ENCODE measurements at regions not wholly inside any gene's neighbourhood (a gene's known extent, or its start where the extent isn't known, plus 50 kb on each side); places are given as distances from the start of the nearest gene placed in this dataset.

DNA sequence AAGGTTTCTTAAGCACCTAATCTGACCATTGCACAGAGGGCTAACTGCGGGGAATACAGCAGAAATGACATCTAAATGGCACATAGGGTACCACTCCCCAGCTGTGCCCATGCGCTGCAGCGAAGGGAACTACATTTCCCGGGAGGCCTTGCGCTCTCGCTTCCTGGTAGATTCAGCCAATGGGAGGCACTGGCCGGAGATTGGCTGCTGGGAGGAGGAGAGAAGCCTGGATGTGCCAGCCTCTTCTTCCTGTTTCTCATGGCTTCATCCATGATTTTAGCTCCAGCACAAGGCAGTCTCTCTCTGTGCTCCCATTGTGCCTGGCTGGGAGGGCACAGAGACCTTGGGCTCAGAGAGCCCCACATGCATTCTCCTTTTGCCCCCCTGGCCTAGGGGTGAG lies 101.7 kb upstream of the FOXA2 start:
- Histone ChIP-seq H3K9ac (no peak overlapping the region), H3K4me2 (peak overlapping the region; percentile 51), H3K4me3 (ENCODE audit: low read depth in 2 of 2, low read length in 1 of 2) (no peak overlapping the region), H3K36me3 (replicated peaks in 1 of 2; ENCODE audit: control insufficient read depth in 1 of 2, insufficient read depth in 2 of 2, low read length in 1 of 2) (no peaks in the 10 kb centered on the region), H3K27ac (ENCODE audit: low read depth in 2 of 2, low read length in 1 of 2) (no peak overlapping the region), H3K9me3 (no peaks in the 10 kb centered on the region), H3F3A (replicated peaks; ENCODE audit: insufficient read depth) (no peaks in the 10 kb centered on the region), H3K9me2 (no peaks in the 10 kb centered on the region), H3K27me3 (ENCODE audit: insufficient read depth) (peaks cover 31% of the 10 kb centered on the region; the same call in 1 of the 2 replicates), H2AFZ (ENCODE audit: low read depth) (peak overlapping the region; percentile 88; the same call in 1 of the 2 replicates), H3K79me2 (ENCODE audit: insufficient read depth) (no peaks in the 10 kb centered on the region), H3K4me1 (ENCODE audit: control insufficient read depth in 1 of 2, insufficient read depth in 2 of 2, low read depth in 1 of 2, low read length in 1 of 2) (no peaks in the 10 kb centered on the region), H4K20me1 (ENCODE audit: insufficient read depth) (no peaks in the 10 kb centered on the region)
- ChIA-PET CTCF (interaction anchor here (1.5 to 6.4 kb wide), 2 partner anchors 347 to 654 kb away, joined by 4 to 51 read pairs; no protein-coding TSS in a partner anchor), POLR2A (no interaction called here)
- 2% methylated on average over 7 of the region's 7 CpGs for WGBS (ENCODE audit: low lambda C conversion rate)
- peak; percentile 60 for DNase-seq
- TF ChIP-seq, protein P1, sequence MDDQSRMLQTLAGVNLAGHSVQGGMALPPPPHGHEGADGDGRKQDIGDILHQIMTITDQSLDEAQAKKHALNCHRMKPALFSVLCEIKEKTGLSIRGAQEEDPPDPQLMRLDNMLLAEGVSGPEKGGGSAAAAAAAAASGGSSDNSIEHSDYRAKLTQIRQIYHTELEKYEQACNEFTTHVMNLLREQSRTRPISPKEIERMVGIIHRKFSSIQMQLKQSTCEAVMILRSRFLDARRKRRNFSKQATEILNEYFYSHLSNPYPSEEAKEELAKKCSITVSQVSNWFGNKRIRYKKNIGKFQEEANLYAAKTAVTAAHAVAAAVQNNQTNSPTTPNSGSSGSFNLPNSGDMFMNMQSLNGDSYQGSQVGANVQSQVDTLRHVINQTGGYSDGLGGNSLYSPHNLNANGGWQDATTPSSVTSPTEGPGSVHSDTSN (IDR thresholded peaks at IDR 0.05): peak; percentile 88
- TF ChIP-seq CHD2 (IDR thresholded peaks at IDR 0.05; ENCODE audit: low read length, partially characterized antibody) (peak; percentile 23), NRF1 (IDR thresholded peaks at IDR 0.05; ENCODE audit: low read depth, low read length) (peak; percentile 27; the same call in 1 of the 2 replicates), MEF2A (IDR thresholded peaks at IDR 0.05; ENCODE audit: borderline replicate concordance, low read depth) (no peak), REST (IDR thresholded peaks at IDR 0.05; ENCODE audit: low read depth, low read length) (no peak), ELF1 (IDR thresholded peaks at IDR 0.05) (peak; percentile 98), GABPA (IDR thresholded peaks at IDR 0.05; ENCODE audit: low read depth) (peak; percentile 78), TCF12 (IDR thresholded peaks at IDR 0.05) (no peak)

DNA sequence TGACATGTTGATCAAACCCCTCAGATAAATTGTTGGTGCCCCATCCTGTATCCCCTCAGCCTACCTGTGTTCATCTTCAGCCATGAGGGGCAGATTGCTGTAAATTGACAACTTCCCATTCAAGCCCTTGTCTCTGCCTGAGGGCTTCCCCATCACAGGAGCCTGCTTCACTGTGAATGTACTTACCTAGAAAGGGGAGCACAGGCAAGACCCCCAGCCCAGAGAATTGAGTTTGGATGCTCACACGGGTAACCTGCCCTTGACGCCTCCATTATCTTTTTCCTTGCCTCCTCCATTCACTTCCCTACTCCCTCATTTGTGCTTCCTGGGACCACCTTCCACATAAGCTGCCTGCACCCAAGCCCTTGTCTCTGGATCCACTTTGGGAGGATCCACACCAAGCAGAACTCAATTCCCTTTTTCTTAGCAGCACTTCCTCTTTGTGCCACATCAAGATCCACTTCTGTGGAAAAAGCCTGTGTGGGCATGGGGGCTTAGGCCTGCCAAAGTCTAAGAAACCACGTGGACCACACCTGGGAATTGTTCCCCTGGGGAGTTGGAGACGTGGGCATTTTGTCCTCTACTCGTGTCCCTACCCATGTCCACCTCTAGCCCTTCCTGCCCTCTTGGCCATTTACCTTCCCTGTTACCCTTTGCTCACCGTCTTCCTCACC lies 103.4 kb upstream of the FOXA2 start:
- Histone ChIP-seq H3K9me2 (no peaks in the 10 kb centered on the region), H3K9ac (no peak overlapping the region), H3F3A (replicated peaks; ENCODE audit: insufficient read depth) (no peaks in the 10 kb centered on the region), H3K4me1 (ENCODE audit: control insufficient read depth in 1 of 2, insufficient read depth in 2 of 2, low read depth in 1 of 2, low read length in 1 of 2) (peaks cover 0 to 3% of the 10 kb centered on the region in 2 experiments; a peak in 1 of 4 replicates), H3K4me2 (no peak overlapping the region), H3K4me3 (ENCODE audit: low read depth in 2 of 2, low read length in 1 of 2) (no peak overlapping the region), H3K36me3 (replicated peaks in 1 of 2; ENCODE audit: control insufficient read depth in 1 of 2, insufficient read depth in 2 of 2, low read length in 1 of 2) (no peaks in the 10 kb centered on the region), H2AFZ (ENCODE audit: low read depth) (no peak overlapping the region), H3K27me3 (ENCODE audit: insufficient read depth) (peaks cover 14% of the 10 kb centered on the region; the same call in 1 of the 2 replicates), H3K27ac (ENCODE audit: low read depth in 2 of 2, low read length in 1 of 2) (no peak overlapping the region), H3K9me3 (no peaks in the 10 kb centered on the region), H4K20me1 (ENCODE audit: insufficient read depth) (no peaks in the 10 kb centered on the region), H3K79me2 (ENCODE audit: insufficient read depth) (no peaks in the 10 kb centered on the region)
- WGBS (ENCODE audit: low lambda C conversion rate): 20% methylated on average over 6 of the region's 6 CpGs
- DNase-seq: no peak
- ChIA-PET POLR2A (no interaction called here), CTCF (interaction anchor here (1.5 kb wide), 1 partner anchor 653 kb away, joined by 4 read pairs; no protein-coding TSS in a partner anchor)
- TF ChIP-seq RAD21 (IDR thresholded peaks at IDR 0.05; ENCODE audit: low read length): no peak
- no peak for TF ChIP-seq MXI1 (IDR thresholded peaks at IDR 0.05; ENCODE audit: low read depth, low read length)
- TF ChIP-seq, protein P2, sequence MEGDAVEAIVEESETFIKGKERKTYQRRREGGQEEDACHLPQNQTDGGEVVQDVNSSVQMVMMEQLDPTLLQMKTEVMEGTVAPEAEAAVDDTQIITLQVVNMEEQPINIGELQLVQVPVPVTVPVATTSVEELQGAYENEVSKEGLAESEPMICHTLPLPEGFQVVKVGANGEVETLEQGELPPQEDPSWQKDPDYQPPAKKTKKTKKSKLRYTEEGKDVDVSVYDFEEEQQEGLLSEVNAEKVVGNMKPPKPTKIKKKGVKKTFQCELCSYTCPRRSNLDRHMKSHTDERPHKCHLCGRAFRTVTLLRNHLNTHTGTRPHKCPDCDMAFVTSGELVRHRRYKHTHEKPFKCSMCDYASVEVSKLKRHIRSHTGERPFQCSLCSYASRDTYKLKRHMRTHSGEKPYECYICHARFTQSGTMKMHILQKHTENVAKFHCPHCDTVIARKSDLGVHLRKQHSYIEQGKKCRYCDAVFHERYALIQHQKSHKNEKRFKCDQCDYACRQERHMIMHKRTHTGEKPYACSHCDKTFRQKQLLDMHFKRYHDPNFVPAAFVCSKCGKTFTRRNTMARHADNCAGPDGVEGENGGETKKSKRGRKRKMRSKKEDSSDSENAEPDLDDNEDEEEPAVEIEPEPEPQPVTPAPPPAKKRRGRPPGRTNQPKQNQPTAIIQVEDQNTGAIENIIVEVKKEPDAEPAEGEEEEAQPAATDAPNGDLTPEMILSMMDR (IDR thresholded peaks at IDR 0.05): no peak
- no peak for TF ChIP-seq TAF1 (IDR thresholded peaks at IDR 0.05; ENCODE audit: borderline replicate concordance, low read depth, low read length)
- no peak for TF ChIP-seq RFX5 (IDR thresholded peaks at IDR 0.05; ENCODE audit: low read length)
- TF ChIP-seq FOXM1 (IDR thresholded peaks at IDR 0.05; ENCODE audit: low read depth): no peak
- no peak for TF ChIP-seq RCOR1 (IDR thresholded peaks at IDR 0.05; ENCODE audit: low read length)
- TF ChIP-seq, protein P3, sequence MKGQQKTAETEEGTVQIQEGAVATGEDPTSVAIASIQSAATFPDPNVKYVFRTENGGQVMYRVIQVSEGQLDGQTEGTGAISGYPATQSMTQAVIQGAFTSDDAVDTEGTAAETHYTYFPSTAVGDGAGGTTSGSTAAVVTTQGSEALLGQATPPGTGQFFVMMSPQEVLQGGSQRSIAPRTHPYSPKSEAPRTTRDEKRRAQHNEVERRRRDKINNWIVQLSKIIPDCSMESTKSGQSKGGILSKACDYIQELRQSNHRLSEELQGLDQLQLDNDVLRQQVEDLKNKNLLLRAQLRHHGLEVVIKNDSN (IDR thresholded peaks at IDR 0.05; ENCODE audit: borderline replicate concordance, low read depth): no peak
- TF ChIP-seq ELF1 (IDR thresholded peaks at IDR 0.05): no peak
- no peak for TF ChIP-seq NFIC (IDR thresholded peaks at IDR 0.05; ENCODE audit: borderline replicate concordance)
- TF ChIP-seq YY1 (IDR thresholded peaks at IDR 0.05; ENCODE audit: low read depth): no peak
- TF ChIP-seq GABPA (IDR thresholded peaks at IDR 0.05; ENCODE audit: low read depth): no peak
- no peak for TF ChIP-seq SMC3 (IDR thresholded peaks at IDR 0.05; ENCODE audit: low read depth, low read length)
- no peak for TF ChIP-seq GATA2 (CRISPR knock-in tag; IDR thresholded peaks at IDR 0.05)
- TF ChIP-seq EZH2phosphoT487 (IDR thresholded peaks at IDR 0.05; ENCODE audit: borderline replicate concordance, low read depth): no peak
- TF ChIP-seq POLR2AphosphoS5 (IDR thresholded peaks at IDR 0.05; ENCODE audit: low read depth, low read length): no peak
- no peak for TF ChIP-seq NRF1 (IDR thresholded peaks at IDR 0.05; ENCODE audit: low read depth, low read length)

Data from SK-N-SH (cell line).